ENCODE measurements at regions not wholly inside any gene's neighbourhood (a gene's known extent, or its start where the extent isn't known, plus 50 kb on each side); places are given as distances from the start of the nearest gene placed in this dataset.

DNA sequence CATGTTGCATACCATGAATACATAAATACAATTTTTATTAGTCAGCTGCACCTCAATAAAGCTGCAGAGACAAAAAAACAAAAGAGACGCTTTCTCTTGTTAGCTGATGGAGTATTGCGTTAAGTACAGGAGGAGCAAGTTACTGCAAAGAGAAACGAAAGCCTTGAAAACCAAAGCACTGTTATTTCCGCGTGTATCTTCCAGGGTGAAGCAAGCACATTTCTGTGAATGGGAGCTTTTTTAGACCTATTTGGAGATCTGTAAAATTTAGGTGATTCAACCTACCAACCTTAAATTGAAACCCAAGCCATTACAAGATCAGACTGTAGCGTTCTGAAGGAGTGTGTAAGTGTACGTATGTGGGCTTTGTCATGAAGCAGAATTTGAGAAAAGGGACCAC is 390.4 kb downstream of the SOX9 start:
- no peak for DNase-seq

DNA sequence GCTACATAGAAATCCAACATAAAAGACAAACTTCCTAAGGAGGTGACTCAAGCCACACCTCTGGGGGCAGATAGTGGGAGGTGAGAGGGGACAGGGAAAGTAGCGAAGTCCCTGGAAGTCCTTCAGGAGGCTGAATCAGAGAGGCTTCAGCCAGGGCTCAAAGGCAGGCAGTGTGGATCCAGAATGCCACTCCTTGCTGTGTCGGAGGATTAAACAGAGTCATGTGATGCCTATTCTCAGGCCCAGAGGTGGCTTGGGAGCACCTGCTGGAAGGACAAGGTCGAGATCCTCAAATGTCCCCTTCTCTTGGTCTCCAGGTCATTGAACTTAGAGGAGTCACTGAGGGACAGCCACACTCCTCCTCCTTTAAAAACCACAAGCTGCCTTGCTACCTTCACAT is 391.1 kb downstream of the SOX9 start:
- no peak for DNase-seq

DNA sequence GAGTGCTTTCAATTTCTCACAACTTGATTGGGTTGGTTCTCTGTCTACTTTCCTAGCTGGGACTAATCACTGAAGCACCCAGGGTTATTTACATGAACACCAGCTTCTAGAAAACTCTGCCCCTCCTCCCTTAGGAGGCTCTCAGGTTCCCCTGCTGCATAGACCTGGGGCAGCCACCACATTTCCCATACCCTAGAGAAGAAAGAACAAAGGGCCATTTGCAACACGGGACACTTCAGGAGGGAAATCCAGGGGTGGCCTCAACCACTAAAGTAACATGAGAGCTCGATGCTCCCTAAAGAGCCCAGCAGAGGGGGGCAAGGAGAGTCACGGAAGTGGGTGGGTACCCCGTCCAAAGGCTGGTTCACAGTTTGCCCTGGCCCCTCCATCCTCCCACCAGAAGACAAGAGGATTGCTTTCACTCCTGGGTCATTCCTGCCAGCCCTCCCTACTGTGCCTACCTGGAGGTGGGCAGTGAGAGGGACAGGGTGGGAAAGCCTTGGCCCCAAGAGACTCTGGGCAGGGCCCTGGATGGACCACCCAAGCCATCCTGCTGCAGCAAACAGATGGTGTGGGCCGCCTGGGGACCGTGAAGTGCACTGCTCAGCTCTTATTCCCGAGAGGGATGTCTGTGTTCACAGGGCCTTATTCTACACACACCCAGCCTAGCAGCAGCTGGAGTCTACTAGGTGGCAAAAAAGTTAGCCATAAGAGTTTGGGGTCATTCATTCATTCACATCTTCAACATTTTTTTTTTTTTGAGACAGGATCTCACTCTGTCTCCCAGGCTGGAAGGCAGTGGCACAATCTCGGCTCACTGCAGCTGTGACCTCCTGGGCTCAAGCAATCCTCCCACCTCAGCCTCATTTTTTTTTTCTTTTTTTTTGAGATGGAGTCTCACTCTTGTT is 392.1 kb downstream of the SOX9 start:
- DNase-seq = no peak

DNA sequence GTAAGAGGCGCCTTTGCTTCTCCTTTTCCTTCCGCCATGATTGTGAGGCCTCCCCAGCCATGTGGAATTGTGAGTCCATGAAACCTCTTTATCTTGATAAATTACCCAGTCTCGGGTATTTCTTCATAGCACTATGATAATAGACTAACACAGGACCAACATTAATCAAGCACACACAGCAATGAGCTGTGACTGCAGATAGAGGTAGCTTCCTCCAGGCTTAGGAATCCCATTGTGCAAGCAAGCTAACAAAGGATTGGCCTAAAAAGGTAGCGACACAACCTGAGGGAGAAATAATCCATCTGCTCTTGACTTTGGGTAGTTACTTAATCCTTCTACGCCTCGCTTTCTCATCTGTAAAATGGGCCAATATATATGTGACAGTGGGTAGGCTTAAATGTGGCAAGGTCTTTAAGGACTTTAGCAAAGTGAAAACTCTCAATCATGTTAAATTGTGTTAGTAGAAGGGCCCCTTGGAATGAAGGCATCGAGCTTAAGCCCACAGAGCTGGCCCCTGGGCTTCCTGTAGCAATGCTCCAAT is 393.6 kb downstream of the SOX9 start:
- no peak for DNase-seq

DNA sequence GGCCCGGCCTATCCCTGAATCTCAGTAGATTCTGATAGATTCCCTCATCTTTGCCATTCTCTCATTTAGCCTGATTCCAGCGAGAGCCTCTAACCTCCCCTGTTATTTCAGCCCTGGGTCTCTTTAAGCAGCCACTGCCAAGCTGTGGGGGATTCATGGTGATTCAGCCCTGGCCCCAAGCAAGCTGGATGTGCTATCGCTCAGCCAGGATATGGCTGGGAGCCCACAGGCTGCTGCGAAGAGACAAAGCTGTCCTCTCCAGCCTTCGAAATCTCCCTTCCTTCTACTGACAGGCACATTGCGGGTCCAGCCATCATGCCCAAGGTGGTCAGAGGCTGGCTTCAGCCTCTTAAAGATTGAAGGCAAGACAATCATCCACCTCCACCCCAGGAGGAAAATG is 394.1 kb downstream of the SOX9 start:
- no peak for DNase-seq

DNA sequence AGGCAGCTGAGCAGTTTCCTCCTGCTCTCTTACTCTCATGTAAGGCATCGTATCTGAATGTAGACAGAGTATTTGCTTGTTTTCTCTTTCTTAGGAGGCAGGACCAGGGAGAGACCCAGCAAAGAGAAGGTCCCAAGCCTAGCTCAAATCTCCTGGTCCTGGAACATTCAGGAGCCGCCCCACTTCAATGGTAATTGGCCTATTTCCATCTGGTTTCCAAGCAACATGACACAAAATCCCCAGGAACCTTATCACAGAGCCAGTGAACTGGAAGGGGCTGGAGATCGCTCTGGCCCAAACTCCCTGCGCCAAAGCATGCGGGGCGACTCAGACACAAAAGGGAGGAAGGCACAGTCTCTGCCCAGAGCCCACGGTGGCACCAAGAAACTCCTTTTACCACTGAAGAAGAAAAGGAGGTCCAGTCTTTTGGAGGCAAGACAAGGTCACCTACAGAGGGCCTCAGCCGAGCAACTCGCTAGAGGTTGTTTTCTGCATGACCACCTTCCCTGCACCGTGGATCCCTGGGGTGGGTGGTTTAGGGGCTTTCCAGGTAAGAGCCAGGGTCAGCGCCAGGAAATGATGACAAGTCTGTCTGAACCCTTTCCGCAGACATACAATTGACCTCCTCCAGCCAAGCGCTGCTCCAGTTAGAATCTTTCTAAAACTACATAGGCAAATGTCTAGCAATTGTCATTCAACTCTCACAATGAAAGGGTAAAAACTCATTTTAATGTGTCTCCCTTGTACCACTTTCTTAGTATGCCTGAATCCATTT is 394.7 kb downstream of the SOX9 start:
- no peak for DNase-seq

DNA sequence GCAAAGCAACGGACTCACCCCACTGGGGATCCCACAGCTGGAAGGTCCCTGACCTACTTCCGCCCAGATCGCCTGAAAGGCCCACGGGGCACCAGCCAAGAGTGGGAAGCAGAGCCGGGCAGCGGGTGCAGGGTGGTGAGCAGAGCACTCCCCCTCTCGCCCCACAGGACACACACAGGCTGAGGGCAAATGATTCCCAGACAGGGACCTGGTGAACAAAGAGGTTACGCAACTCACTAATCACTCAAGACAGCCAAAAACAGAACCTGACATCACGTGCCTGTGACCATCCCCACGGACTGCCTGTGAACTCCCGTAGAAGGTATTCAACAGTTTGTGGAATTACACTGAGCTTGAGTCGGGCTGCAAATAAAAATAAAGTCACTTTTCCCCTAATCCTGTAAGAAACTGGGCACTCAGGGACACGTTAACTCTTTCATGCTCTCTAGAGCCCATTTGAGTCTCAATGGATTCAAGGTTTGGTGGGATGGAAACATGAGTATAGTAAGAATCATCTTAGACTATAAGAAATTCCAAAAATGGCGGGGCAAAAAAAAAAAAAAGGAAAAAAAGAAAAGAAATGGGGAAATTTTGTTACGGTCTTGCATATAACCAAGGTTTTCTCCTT is 396.1 kb downstream of the SOX9 start:
- no peak for DNase-seq

DNA sequence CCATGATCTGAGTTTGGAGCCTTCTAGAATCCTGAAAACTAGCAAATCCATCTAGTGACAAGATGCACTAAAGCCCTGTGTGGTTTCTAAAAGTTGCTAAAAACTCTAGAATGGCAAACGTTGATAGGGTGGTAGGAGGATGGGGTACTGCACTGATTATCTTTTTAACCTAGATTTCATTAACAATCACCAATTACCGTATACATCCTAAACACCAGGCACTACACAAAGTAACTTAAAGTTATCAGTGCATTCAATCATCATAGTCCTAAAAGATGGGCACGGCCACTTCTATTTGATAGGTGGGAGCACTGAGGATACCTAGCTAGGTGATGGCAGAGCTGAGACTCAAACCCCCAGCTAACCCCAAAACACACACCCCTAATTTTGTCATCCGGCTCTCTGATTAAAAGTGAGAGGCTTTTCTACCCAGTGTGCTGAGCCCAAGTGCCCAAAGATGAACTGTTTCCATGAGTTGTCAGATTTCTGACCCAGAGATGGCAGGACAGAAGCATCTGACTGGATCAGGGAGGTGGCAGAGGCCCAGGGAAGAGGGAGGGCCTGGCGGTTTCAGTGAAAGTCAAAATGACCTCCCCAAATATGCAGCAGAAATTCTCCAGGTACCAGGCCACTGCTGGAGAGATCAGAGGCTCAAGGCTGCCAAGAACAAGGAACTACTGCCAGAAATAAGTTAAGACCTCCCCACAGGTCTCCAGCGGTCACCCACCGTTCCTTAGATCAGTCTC is 396.8 kb downstream of the SOX9 start:
- DNase-seq = no peak

DNA sequence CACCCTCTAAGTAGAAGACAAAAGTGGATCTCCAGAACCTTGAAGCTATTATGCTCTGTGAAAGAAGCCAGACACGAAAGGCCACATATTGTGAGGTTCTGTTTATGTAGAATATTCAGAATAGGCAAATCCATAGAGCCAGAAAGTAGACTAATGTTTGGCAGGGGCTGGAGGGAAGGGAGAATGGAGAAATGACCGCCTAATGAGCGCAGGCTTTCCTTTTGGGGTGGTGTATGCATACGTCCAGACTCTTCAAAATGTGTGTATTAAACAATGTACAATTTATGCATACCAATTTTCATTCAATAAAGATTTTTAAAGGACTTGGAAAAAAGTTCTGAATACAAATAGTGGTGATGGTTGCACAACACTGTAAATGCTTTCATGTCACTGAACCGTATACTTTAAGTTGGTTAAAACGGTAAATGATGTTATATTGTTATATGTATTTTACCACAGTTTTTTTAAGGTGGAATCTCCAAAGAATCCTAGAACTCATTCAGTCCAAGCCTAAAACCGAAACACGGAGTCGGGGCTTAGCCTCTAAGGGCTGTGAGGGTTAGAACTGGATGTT is 397.4 kb downstream of the SOX9 start:
- no peak for DNase-seq

DNA sequence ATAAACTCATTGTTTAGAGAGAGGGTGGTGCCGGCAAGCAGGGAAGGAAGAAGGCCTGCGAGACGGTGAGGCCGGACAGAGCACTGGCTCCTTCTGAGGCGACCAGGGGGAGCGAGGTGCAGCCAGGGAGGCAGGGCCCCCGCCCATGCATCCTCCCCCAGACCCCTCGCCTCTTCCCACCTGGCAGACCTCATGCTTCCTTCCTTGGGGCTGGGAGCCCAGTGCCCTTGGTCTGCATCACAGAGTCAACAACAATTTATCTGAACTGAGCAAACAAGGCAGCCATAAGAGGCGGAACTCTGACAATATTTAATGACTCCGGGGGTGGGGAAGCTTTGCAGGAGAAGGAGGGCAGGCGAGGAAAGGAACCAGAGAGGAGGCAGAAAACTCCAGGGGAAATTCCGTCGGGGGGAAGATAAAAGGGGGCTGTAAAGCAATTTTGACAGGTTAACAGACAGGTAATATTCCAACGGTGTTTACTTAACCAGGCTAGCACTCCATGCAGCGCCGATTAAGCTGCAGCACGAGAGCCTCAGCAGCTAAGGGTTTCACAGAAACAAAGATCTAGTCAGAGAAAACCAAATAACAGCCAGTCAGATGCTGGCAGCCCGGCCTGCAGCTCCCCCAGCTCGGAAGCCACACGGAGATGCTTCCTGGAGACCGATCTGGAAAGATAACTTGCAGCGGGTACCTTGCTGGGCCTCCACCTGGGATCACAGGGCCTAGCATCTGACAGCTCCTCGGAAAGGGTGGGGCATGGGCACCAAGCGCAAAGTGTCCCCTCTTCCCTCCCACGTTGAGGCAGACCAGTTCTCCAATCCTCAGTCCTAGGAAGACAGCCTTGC is 398.2 kb downstream of the SOX9 start:
- no peak for DNase-seq

DNA sequence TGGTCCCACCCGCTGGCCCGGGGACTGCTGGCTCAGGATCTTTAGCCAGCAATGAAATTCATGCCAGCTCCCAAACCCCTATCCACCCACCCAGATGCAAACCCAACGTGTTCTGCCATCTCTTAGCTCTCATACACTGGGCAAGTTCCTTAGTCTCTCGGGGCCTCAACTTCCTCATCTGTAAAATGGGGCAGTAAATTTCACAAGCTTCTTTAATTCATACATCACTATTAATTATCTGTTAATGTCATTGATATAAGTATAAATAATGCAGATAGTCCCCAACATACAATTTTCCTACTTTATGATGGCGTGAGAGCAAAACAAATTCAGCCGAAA is 398.7 kb downstream of the SOX9 start:
- no peak for DNase-seq

DNA sequence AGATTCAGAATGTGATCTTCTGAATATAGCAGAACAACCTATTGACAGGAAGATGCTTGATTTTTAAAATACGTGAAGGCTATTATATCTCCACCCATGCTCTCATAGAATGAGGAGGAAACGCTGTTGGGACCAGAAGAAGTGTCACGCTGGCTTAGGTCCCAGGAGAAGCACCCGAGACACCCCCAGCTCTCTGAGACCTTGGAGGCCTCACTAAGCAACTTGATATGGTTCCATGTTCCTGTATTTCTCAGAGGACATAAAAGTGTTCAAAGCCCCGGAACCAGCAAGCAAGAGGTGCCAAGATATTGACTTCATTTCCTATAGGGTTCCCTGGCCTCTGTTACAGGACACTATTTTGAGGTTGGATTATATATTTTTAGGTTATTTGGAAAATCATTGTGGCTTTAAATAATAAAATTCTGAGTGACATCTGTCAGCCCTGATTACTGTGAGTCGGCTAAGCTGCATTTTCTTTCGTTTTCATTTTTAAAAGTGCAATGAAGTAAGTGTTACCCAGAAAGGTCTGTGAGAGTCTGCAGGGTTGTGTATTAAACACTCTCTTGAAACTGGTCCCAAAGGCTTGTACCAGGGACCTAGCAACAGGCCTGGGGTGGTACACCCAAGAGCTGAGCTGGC is 400.0 kb downstream of the SOX9 start:
- no peak for DNase-seq

DNA sequence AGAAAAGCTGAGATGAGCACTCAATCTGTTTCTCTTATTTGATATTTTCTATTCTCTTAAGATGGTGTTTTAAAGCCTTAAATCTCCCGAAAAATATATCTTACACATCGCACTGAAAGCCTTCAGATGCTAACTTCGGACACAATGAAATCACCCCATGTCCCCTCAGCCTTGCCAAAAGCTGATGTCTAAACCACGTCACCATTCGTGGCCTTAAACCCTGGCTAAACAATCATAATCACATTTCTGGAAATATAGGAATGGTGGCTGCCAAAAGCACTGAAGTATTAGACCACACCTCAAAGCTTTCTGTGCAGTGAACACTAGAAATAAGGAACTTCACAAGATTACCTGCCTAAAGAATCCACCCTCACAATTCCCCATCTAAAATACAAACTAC is 402.7 kb downstream of the SOX9 start:
- DNase-seq = no peak

DNA sequence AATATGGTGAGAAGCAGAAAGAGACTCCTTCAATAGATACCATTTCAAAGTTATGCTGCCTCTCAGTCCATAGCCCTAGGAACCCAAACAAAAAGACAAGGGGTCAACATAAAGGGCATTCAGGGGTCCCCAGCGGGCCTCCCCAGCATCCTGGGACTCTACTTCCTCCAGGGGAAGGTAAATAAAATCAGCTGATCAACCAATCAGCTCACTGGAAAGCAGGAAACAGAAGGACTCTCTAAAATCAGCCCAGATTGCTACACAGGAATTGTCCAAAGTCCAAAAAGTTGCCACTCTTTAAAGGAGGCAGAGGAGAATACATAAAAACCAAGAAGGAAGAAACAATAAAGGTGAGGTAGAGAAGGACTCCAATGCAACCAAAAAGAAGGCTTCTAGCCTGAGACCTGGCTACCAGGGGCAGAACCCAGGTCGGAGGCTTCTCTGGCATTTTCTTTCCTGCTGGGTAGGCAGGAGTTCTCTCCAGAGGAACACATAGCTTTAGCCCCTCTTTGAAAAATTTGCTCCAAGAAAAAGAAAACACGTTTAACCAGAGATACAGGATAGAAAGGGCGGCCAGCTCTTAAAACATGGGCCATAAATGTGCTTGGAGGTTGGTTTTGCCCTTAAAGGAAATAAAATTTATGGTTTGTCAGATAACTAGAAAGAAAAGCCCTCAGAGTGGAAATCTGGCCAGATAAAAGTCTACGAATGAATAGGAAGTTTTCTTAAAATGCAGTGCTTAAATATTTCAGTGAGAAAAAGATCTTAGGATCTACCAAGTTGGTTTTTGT is 404.6 kb downstream of the SOX9 start:
- DNase-seq = no peak

DNA sequence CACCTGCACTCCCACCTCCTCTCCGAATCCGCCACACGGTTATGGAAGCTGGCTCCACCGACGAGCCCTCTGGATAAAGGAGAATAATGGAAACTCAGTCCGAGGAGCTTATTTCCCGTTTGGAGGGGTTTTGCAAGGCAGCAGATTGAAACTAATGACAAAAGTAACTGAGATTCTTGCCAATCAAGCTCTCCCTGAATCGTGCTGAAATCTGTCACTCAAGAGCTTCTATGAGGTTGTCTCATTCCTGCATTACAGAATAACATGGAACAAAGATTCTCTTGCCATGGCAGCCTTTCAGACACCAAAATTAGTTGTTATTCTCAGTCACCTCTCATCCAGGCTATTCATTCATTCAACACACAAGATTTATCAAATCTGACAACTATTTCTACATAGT is 405.9 kb downstream of the SOX9 start:
- DNase-seq = no peak

DNA sequence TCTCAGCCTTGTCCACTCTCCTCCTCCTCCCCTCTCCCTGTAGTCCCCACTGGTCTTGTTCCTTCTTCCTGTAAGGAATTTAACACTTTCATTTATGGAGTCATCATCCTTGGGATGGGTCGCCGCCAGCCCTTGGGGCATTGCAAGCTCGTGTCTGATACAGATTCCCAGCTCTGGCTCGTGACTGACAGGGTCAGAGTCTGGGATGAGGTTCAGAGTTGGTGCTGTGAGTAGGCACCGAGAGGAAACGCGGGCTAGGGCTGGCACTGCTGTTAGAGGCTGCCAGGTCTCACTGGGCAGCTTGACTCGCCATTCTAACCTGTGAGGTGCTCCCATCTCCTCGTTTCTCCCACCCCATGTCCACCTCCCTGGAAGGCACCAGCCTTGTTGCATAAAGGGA is 407.0 kb downstream of the SOX9 start:
- DNase-seq = no peak

DNA sequence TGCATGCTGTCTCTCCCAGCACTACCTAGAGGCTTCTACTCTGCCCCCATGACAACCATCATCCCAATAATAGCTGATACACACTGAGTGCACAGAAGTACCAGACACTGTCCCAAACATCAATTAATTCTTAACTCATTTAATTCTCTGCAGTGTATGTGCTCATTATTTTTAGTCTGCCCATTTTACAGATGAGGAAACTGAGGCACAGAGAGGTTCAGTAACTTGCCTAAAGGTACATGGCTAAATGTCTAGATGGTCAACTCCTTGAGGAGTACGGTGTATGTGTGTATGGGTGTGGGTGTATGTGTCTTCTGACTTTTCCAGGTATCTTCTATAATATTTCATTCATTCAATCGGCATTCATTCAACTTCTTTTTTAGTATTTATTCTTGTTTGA is 407.9 kb downstream of the SOX9 start:
- DNase-seq = no peak

DNA sequence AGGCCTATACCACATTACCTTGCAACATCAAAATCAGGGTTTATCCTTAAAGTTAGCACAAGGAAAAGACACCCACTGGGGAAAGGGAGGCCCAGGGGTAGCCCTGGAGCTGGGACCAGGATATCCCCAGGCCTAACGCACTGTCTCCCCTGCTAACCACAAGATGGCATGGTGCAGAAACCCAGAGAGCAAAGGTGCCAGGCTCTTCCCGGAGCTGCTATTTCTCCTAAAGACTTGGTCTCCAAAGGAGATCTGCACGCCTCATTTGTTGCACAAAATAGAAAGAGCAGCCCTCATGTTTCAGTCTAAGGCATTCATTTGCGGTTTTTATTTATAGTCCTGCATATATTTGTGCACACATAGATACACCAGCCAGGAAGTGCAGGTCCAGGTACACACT is 408.6 kb downstream of the SOX9 start:
- DNase-seq = no peak

DNA sequence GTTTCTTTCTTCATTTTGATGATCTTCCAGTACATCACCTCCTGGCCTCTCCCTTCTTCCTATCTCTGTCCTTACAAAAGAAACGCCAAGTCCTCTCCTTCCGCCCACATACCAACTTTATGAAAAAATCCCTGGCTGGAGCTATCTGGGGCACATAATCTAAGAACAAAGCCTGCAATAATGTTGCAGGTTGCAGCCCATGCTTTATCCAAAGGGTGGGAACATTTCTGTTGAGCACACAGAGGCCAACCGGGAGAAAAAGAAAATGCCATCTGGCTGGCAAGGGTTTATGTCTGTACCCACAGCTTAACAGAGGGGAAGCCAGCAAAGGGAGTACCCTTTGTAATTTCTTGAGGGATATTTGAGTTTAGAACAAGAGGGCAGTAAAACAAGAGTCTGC is 409.6 kb downstream of the SOX9 start:
- no peak for DNase-seq

DNA sequence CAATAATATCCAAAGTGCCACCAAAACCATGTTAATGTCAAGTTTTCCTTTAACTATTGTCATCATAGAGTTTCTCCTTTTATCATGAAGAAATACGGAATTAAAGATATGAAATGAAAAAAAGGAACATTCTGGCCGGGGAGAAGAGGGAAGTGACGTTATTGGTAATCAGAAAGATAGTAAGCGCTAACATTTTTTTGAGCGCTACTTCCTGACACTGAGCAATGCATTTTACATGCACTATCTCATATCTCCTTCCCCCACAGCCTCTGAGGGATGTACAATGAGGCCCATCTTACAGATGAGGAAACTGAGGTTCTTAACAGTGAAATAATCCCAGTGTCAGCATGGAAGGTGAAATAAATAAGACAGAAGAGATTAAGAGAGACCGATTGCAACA is 410.9 kb downstream of the SOX9 start:
- DNase-seq = no peak

Measured in activated CD4-positive, CD25-positive, alpha-beta regulatory T cell treated with anti-CD3 and anti-CD28 coated beads, Interleukin-2, amount 50 U/mL, for 72 hours (primary cell).